HG02588 (cell line): ENCODE measurements at regions not wholly inside any gene's neighbourhood (a gene's known extent, or its start where the extent isn't known, plus 50 kb on each side); places are given as distances from the start of the nearest gene placed in this dataset.

Source experiments
- ATAC-seq: cut with Tn5 transposase; IDR thresholded peaks from one replicate; pipeline ENCODE4 v1.9.1; 2021; ENCODE audit warnings: mild to moderate bottlenecking, moderate library complexity; ENCODE audit not compliant: unreplicated experiment

- no peak for ATAC-seq
Observed at GRCh38 chr5:158080112-158080511, 221.2 kb upstream of the CLINT1 start.

- ATAC-seq: no peak
Observed at GRCh38 chr5:158079097-158079496, 220.2 kb upstream of the CLINT1 start.

GRCh38 chr5:158074992-158075769 is 216.2 kb upstream of the CLINT1 start:
- peak; percentile 79 for ATAC-seq

GRCh38 chr5:158074597-158074991 is 215.6 kb upstream of the CLINT1 start:
- no peak for ATAC-seq

GRCh38 chr5:158070859-158071258 is 211.9 kb upstream of the CLINT1 start:
- ATAC-seq: no peak

- ATAC-seq: no peak
Observed at GRCh38 chr5:158069838-158070237, 210.9 kb upstream of the CLINT1 start.

- ATAC-seq: no peak
Observed at GRCh38 chr5:158068964-158069363, 210.0 kb upstream of the CLINT1 start.

GRCh38 chr5:158066076-158066475 is 207.1 kb upstream of the CLINT1 start:
- ATAC-seq: no peak

GRCh38 chr5:158064334-158065123 is 205.6 kb upstream of the CLINT1 start:
- ATAC-seq: no peak

GRCh38 chr5:158063052-158063451 is 204.1 kb upstream of the CLINT1 start:
- no peak for ATAC-seq

GRCh38 chr5:158061451-158061850 is 202.5 kb upstream of the CLINT1 start:
- ATAC-seq: no peak

GRCh38 chr5:158060212-158060611 is 201.3 kb upstream of the CLINT1 start:
- ATAC-seq: no peak

GRCh38 chr5:158058208-158059120 is 199.5 kb upstream of the CLINT1 start:
- no peak for ATAC-seq

- ATAC-seq: no peak
Observed at GRCh38 chr5:158056130-158056825, 197.3 kb upstream of the CLINT1 start.

GRCh38 chr5:158055111-158055501 is 196.2 kb upstream of the CLINT1 start:
- ATAC-seq: no peak

GRCh38 chr5:158054223-158055110 is 195.5 kb upstream of the CLINT1 start:
- no peak for ATAC-seq

GRCh38 chr5:158051036-158051435 is 192.1 kb upstream of the CLINT1 start:
- ATAC-seq: no peak

- no peak for ATAC-seq
Observed at GRCh38 chr5:158050421-158050820, 191.5 kb upstream of the CLINT1 start.

GRCh38 chr5:158049459-158049858 is 190.5 kb upstream of the CLINT1 start:
- no peak for ATAC-seq

- no peak for ATAC-seq
Observed at GRCh38 chr5:158045696-158046095, 186.8 kb upstream of the CLINT1 start.
